ENCODE measurements at regions not wholly inside any gene's neighbourhood (a gene's known extent, or its start where the extent isn't known, plus 50 kb on each side); places are given as distances from the start of the nearest gene placed in this dataset.

DNA sequence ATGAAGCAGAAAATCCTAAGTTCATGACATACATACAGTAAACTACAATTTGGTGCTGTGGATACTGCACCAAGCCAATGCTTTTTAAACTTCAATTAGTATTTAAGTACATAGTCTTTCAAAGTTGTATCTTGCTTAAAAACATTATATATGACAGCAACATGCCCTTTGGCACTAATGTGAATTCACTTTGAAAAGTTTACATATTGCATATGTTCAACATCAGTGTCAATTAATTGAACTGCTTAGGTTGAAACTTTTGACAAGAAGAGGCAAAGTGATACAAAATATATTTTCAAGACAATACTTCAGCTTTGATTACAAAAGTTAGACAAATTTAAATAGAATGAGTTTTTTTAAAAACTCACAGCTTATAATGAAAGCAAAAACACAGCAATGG is 119.4 kb upstream of the ROBO2 start:
- H3K14ac ChIP-seq (ENCODE audit: low read length): no peak overlapping the region
- no peak for DNase-seq
- no peaks in the 10 kb centered on the region for H3K9me3 ChIP-seq (ENCODE audit: insufficient read depth, low read depth, low read length)
- H3K4me1 ChIP-seq (ENCODE audit: control insufficient read depth in 1 of 2, insufficient read depth in 2 of 2, low read length in 2 of 2): no peaks in the 10 kb centered on the region
- no peak overlapping the region for H3K4me2 ChIP-seq (ENCODE audit: low read length)
- no peak overlapping the region for H3K4ac ChIP-seq (ENCODE audit: low read depth, low read length)
- no peak overlapping the region for H4K8ac ChIP-seq (ENCODE audit: low read depth, low read length)
- no peak overlapping the region for H2BK12ac ChIP-seq (ENCODE audit: low read length)
- no peak overlapping the region for H4K91ac ChIP-seq (ENCODE audit: low read depth, low read length)
- no peak overlapping the region for H3K4me3 ChIP-seq (ENCODE audit: low read depth, low read length)
- H3K36me3 ChIP-seq (ENCODE audit: control insufficient read depth in 1 of 2, insufficient read depth in 2 of 2, low read length in 2 of 2): no peaks in the 10 kb centered on the region
- no peak overlapping the region for H4K12ac ChIP-seq (ENCODE audit: low read depth, low read length)
- no peaks in the 10 kb centered on the region for H3K79me1 ChIP-seq (ENCODE audit: low read length)
- no peaks in the 10 kb centered on the region for H3K79me2 ChIP-seq (ENCODE audit: control insufficient read depth, insufficient read depth, low read length, poor library complexity)
- no peak overlapping the region for H2AK5ac ChIP-seq (ENCODE audit: low read length)
- H3K23ac ChIP-seq (ENCODE audit: low read length): no peak overlapping the region
- no peak overlapping the region for H2AFZ ChIP-seq (ENCODE audit: insufficient read depth, low read length, poor library complexity)
- H3K27ac ChIP-seq (ENCODE audit: low read depth, low read length): no peak overlapping the region
- H2BK5ac ChIP-seq (ENCODE audit: low read depth, low read length, poor library complexity): no peak overlapping the region
- H2BK120ac ChIP-seq (ENCODE audit: insufficient read depth, low read length, poor library complexity): no peak overlapping the region
- no peak overlapping the region for H3K18ac ChIP-seq (ENCODE audit: low read length)
- H3K27me3 ChIP-seq (ENCODE audit: insufficient read depth, low read length): no peaks in the 10 kb centered on the region
- H3K9ac ChIP-seq (ENCODE audit: low read length): no peak overlapping the region

DNA sequence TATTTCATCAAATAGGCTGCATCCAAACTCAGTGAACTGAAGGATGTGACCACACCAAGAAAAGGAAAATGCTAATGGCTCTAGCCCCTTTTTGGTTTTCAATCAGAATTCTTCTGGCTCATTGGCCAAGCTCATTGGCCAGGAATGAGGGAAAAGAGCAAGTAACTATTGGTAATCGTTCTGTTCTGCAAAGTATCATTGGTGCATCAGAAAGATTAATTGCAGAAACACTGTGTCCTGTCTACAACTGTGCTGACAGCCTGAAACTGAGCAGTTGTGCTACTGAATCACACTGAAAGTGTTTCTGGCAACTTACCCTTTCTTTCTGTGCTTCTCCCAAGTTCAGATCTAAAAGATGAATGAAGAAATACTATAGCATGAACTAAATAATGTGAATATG is 116.4 kb upstream of the ROBO2 start:
- H3K9me3 ChIP-seq (ENCODE audit: insufficient read depth, low read depth, low read length): no peaks in the 10 kb centered on the region
- H4K12ac ChIP-seq (ENCODE audit: low read depth, low read length): no peak overlapping the region
- no peak overlapping the region for H3K9ac ChIP-seq (ENCODE audit: low read length)
- DNase-seq: no peak
- H3K27me3 ChIP-seq (ENCODE audit: insufficient read depth, low read length): no peaks in the 10 kb centered on the region
- H2AK5ac ChIP-seq (ENCODE audit: low read length): no peak overlapping the region
- H4K8ac ChIP-seq (ENCODE audit: low read depth, low read length): no peak overlapping the region
- no peak overlapping the region for H2BK120ac ChIP-seq (ENCODE audit: insufficient read depth, low read length, poor library complexity)
- no peak overlapping the region for H3K4me3 ChIP-seq (ENCODE audit: low read depth, low read length)
- no peak overlapping the region for H2BK5ac ChIP-seq (ENCODE audit: low read depth, low read length, poor library complexity)
- H2AFZ ChIP-seq (ENCODE audit: insufficient read depth, low read length, poor library complexity): no peak overlapping the region
- no CpG with 5 or more reads among the region's 1 CpG for WGBS (ENCODE audit: extremely low coverage, insufficient coverage, insufficient read length)
- no peaks in the 10 kb centered on the region for H3K79me1 ChIP-seq (ENCODE audit: low read length)
- no peak overlapping the region for H3K14ac ChIP-seq (ENCODE audit: low read length)
- H4K91ac ChIP-seq (ENCODE audit: low read depth, low read length): no peak overlapping the region
- no peak overlapping the region for H2BK12ac ChIP-seq (ENCODE audit: low read length)
- no peak overlapping the region for H3K23ac ChIP-seq (ENCODE audit: low read length)
- H3K4me1 ChIP-seq (ENCODE audit: control insufficient read depth in 1 of 2, insufficient read depth in 2 of 2, low read length in 2 of 2): no peaks in the 10 kb centered on the region
- no peak overlapping the region for H3K27ac ChIP-seq (ENCODE audit: low read depth, low read length)
- H3K18ac ChIP-seq (ENCODE audit: low read length): no peak overlapping the region
- H3K4me2 ChIP-seq (ENCODE audit: low read length): no peak overlapping the region
- no peaks in the 10 kb centered on the region for H3K79me2 ChIP-seq (ENCODE audit: control insufficient read depth, insufficient read depth, low read length, poor library complexity)
- no peaks in the 10 kb centered on the region for H3K36me3 ChIP-seq (ENCODE audit: control insufficient read depth in 1 of 2, insufficient read depth in 2 of 2, low read length in 2 of 2)
- H3K4ac ChIP-seq (ENCODE audit: low read depth, low read length): no peak overlapping the region

DNA sequence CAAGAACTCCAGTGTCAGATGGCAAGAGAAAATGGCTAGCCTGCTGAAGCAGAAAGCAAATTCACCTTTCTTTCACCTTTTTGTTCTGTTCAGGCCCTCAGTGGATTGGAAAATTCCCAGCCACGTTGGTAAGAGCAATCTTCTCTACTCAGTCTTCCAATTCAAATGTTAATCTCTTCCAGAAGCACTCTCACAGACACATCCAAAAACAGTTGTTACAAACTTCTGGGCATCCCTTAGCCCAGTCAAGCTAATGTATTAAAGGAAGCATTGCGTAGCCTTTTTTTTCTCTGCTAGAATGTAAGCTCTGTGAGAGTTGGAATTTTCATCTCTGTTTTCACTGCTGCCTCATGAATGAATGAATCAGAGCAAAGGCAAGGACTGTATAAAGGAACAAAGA is 109.2 kb upstream of the ROBO2 start:
- Histone ChIP-seq H3K4me1 (ENCODE audit: control insufficient read depth in 1 of 2, insufficient read depth in 2 of 2, low read length in 2 of 2) (no peaks in the 10 kb centered on the region), H3K36me3 (ENCODE audit: control insufficient read depth in 1 of 2, insufficient read depth in 2 of 2, low read length in 2 of 2) (no peaks in the 10 kb centered on the region), H4K8ac (ENCODE audit: low read depth, low read length) (no peak overlapping the region), H2BK120ac (ENCODE audit: insufficient read depth, low read length, poor library complexity) (no peak overlapping the region), H2BK5ac (ENCODE audit: low read depth, low read length, poor library complexity) (no peak overlapping the region), H2AK5ac (ENCODE audit: low read length) (no peak overlapping the region), H3K23ac (ENCODE audit: low read length) (no peak overlapping the region), H3K9ac (ENCODE audit: low read length) (no peak overlapping the region), H3K18ac (ENCODE audit: low read length) (no peak overlapping the region), H3K4me3 (ENCODE audit: low read depth, low read length) (no peak overlapping the region), H3K14ac (ENCODE audit: low read length) (no peak overlapping the region), H2AFZ (ENCODE audit: insufficient read depth, low read length, poor library complexity) (no peak overlapping the region), H3K79me1 (ENCODE audit: low read length) (no peaks in the 10 kb centered on the region), H4K12ac (ENCODE audit: low read depth, low read length) (no peak overlapping the region), H3K4ac (ENCODE audit: low read depth, low read length) (no peak overlapping the region), H3K79me2 (ENCODE audit: control insufficient read depth, insufficient read depth, low read length, poor library complexity) (no peaks in the 10 kb centered on the region), H3K27me3 (ENCODE audit: insufficient read depth, low read length) (no peaks in the 10 kb centered on the region), H3K9me3 (ENCODE audit: insufficient read depth, low read depth, low read length) (no peaks in the 10 kb centered on the region), H2BK12ac (ENCODE audit: low read length) (no peak overlapping the region), H4K91ac (ENCODE audit: low read depth, low read length) (no peak overlapping the region), H3K27ac (ENCODE audit: low read depth, low read length) (no peak overlapping the region), H3K4me2 (ENCODE audit: low read length) (no peak overlapping the region)
- DNase-seq: no peak
- no CpG with 5 or more reads among the region's 2 CpGs for WGBS (ENCODE audit: extremely low coverage, insufficient coverage, insufficient read length)

DNA sequence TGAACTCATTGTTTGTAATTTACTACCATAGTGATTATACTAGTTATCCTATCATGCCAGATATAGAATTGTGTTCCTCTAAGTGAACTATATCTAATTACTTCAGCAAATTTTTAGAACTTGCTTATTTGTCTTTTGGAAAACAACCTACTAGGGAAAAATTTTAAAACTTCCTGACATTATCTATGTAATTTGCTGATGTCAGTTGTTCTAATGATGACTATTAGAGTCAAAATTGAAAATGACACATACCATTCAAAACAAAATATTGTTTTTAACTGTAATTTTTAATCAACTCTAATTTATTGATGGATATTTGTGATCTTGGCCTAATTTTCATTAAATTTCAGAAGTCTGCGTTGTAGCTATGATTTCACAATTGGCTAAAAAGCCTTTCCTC is 106.7 kb upstream of the ROBO2 start:
- H3K27me3 ChIP-seq (ENCODE audit: insufficient read depth, low read length): no peaks in the 10 kb centered on the region
- no peak overlapping the region for H2BK12ac ChIP-seq (ENCODE audit: low read length)
- H4K91ac ChIP-seq (ENCODE audit: low read depth, low read length): no peak overlapping the region
- H3K23ac ChIP-seq (ENCODE audit: low read length): no peak overlapping the region
- no peaks in the 10 kb centered on the region for H3K9me3 ChIP-seq (ENCODE audit: insufficient read depth, low read depth, low read length)
- H4K8ac ChIP-seq (ENCODE audit: low read depth, low read length): no peak overlapping the region
- H2BK120ac ChIP-seq (ENCODE audit: insufficient read depth, low read length, poor library complexity): no peak overlapping the region
- no peaks in the 10 kb centered on the region for H3K4me1 ChIP-seq (ENCODE audit: control insufficient read depth in 1 of 2, insufficient read depth in 2 of 2, low read length in 2 of 2)
- no peak overlapping the region for H2AK5ac ChIP-seq (ENCODE audit: low read length)
- H3K4ac ChIP-seq (ENCODE audit: low read depth, low read length): no peak overlapping the region
- H3K4me2 ChIP-seq (ENCODE audit: low read length): no peak overlapping the region
- no peak overlapping the region for H2BK5ac ChIP-seq (ENCODE audit: low read depth, low read length, poor library complexity)
- no peak overlapping the region for H3K27ac ChIP-seq (ENCODE audit: low read depth, low read length)
- H3K14ac ChIP-seq (ENCODE audit: low read length): no peak overlapping the region
- no CpG with 5 or more reads among the region's 1 CpG for WGBS (ENCODE audit: extremely low coverage, insufficient coverage, insufficient read length)
- H4K12ac ChIP-seq (ENCODE audit: low read depth, low read length): no peak overlapping the region
- H3K4me3 ChIP-seq (ENCODE audit: low read depth, low read length): no peak overlapping the region
- no peak overlapping the region for H3K18ac ChIP-seq (ENCODE audit: low read length)
- H3K79me2 ChIP-seq (ENCODE audit: control insufficient read depth, insufficient read depth, low read length, poor library complexity): no peaks in the 10 kb centered on the region
- no peak overlapping the region for H3K9ac ChIP-seq (ENCODE audit: low read length)
- DNase-seq: no peak
- no peaks in the 10 kb centered on the region for H3K79me1 ChIP-seq (ENCODE audit: low read length)
- H3K36me3 ChIP-seq (ENCODE audit: control insufficient read depth in 1 of 2, insufficient read depth in 2 of 2, low read length in 2 of 2): no peaks in the 10 kb centered on the region
- no peak overlapping the region for H2AFZ ChIP-seq (ENCODE audit: insufficient read depth, low read length, poor library complexity)

DNA sequence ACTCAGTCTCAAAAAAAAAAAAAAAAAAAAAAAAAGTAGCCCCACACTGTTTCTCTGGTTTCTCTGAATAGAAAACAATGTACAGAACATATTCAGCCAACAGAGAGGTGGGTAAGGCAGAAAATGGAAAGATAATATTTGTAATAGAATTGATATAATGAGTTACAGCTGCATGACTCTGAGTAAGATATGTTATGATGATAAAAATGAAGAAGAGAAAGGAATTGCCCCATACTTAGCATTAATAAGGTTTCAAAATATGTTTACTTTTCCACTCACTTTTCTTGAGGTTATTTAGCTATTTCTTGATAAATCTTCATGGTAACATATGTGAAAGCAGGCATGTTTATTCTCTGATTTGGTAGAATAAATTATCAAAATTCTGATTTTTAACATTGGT is 100.9 kb upstream of the ROBO2 start:
- Histone ChIP-seq H4K12ac (ENCODE audit: low read depth, low read length) (no peak overlapping the region), H4K91ac (ENCODE audit: low read depth, low read length) (no peak overlapping the region), H3K79me2 (ENCODE audit: control insufficient read depth, insufficient read depth, low read length, poor library complexity) (no peaks in the 10 kb centered on the region), H3K4me2 (ENCODE audit: low read length) (no peak overlapping the region), H3K9ac (ENCODE audit: low read length) (no peak overlapping the region), H3K4me3 (ENCODE audit: low read depth, low read length) (no peak overlapping the region), H2AK5ac (ENCODE audit: low read length) (no peak overlapping the region), H3K4ac (ENCODE audit: low read depth, low read length) (no peak overlapping the region), H3K9me3 (ENCODE audit: insufficient read depth, low read depth, low read length) (no peaks in the 10 kb centered on the region), H3K4me1 (ENCODE audit: control insufficient read depth in 1 of 2, insufficient read depth in 2 of 2, low read length in 2 of 2) (peaks cover 0 to 3% of the 10 kb centered on the region in 2 experiments), H2BK5ac (ENCODE audit: low read depth, low read length, poor library complexity) (no peak overlapping the region), H3K23ac (ENCODE audit: low read length) (no peak overlapping the region), H3K18ac (ENCODE audit: low read length) (no peak overlapping the region), H2AFZ (ENCODE audit: insufficient read depth, low read length, poor library complexity) (no peak overlapping the region), H3K79me1 (ENCODE audit: low read length) (no peaks in the 10 kb centered on the region), H2BK12ac (ENCODE audit: low read length) (no peak overlapping the region), H2BK120ac (ENCODE audit: insufficient read depth, low read length, poor library complexity) (no peak overlapping the region), H3K27ac (ENCODE audit: low read depth, low read length) (no peak overlapping the region), H3K36me3 (ENCODE audit: control insufficient read depth in 1 of 2, insufficient read depth in 2 of 2, low read length in 2 of 2) (no peaks in the 10 kb centered on the region), H4K8ac (ENCODE audit: low read depth, low read length) (no peak overlapping the region), H3K14ac (ENCODE audit: low read length) (no peak overlapping the region), H3K27me3 (ENCODE audit: insufficient read depth, low read length) (no peaks in the 10 kb centered on the region)
- no peak for DNase-seq
